MCF 10A (cell line): ENCODE measurements at regions not wholly inside any gene's neighbourhood (a gene's known extent, or its start where the extent isn't known, plus 50 kb on each side); places are given as distances from the start of the nearest gene placed in this dataset.
A peak's percentile ranks its signal among the peaks of the same experiment; 100 is the strongest.

Source experiments
- BruUV-seq: library from RNA; stranded (reverse); fragments of 400-500 nt; replicated peaks from 2 replicates; lab custom pipeline; 2021; lab: Mats Ljungman, UMichigan
- CTCF ChIA-PET: fragments of 300-600 bp; sonication (Branson Sonifier 250); formaldehyde crosslinking; extraction: SDS; loops from one replicate; lab custom pipeline; 2021; ENCODE audit warnings: antibody characterized with exemption, inconsistent platforms; lab: Yijun Ruan, JAX
- POLR2A ChIA-PET: fragments of 300-600, 350-650 bp; sonication (Branson Sonifier 250); formaldehyde crosslinking; extraction: SDS; loops from one replicate; lab custom pipeline; 2020; ENCODE audit warnings: antibody characterized with exemption, inconsistent platforms; lab: Yijun Ruan, JAX
- DNase-seq: peaks from one replicate; pipeline ENCODE4 v3.0.0-alpha.2; 2018; ENCODE audit not compliant: unreplicated experiment
- H3K27ac Mint-ChIP-seq: one replicate; pipeline ENCODE4 v1.8.0; 2022; ENCODE audit warnings: mild to moderate bottlenecking, low read depth, mixed read lengths; ENCODE audit not compliant: unreplicated experiment
- H3K27me3 Mint-ChIP-seq: one replicate; pipeline ENCODE4 v1.8.0; 2022; ENCODE audit warnings: mixed read lengths; ENCODE audit not compliant: insufficient read depth, unreplicated experiment
- H3K36me3 Mint-ChIP-seq: one replicate; pipeline ENCODE4 v1.8.0; 2022; ENCODE audit warnings: mild to moderate bottlenecking, moderate library complexity, mixed read lengths; ENCODE audit not compliant: insufficient read depth, unreplicated experiment
- H3K4me1 Mint-ChIP-seq: one replicate; pipeline ENCODE4 v1.8.0; 2022; ENCODE audit warnings: mixed read lengths; ENCODE audit not compliant: insufficient read depth, unreplicated experiment
- H3K4me3 Mint-ChIP-seq: one replicate; pipeline ENCODE4 v1.8.0; 2022; ENCODE audit warnings: mild to moderate bottlenecking, moderate library complexity, mixed read lengths; ENCODE audit not compliant: unreplicated experiment
- H3K9me3 Mint-ChIP-seq: one replicate; pipeline ENCODE4 v1.8.0; 2022; ENCODE audit warnings: mixed read lengths; ENCODE audit not compliant: unreplicated experiment
- intact Hi-C: fragments of 100-400 bp; cut with micrococcal nuclease; formaldehyde crosslinking; loops from 2 replicates; pipeline ENCODE4 v1.14.1; 2022
- TF ChIP-seq, protein P1 (sequence below): fragments of 200-600 bp; IDR thresholded peaks from one replicate; pipeline ENCODE4 v1.8.0; 2022; ENCODE audit warnings: antibody characterized with exemption, mild to moderate bottlenecking; ENCODE audit not compliant: unreplicated experiment

GRCh38 chr2:43011158-43011491 lies 215.3 kb downstream of the ZFP36L2 start:
- intact Hi-C loops, result no loop called here
- POLR2A ChIA-PET, result interaction anchor here (0.6 to 2.4 kb wide), 17 partner anchors 13 to 530 kb away, joined by 3 to 25 read pairs (median 3); no protein-coding TSS in a partner anchor
- Mint-ChIP-seq H3K9me3 (no peaks in the 10 kb centered on the region), H3K36me3 (peaks cover 22% of the 10 kb centered on the region), H3K27ac (peak overlapping the region; percentile 26), H3K27me3 (no peaks in the 10 kb centered on the region), H3K4me1 (peaks cover 28% of the 10 kb centered on the region), H3K4me3 (no peak overlapping the region)
- CTCF ChIA-PET, result interaction anchor here (0.6 to 2.5 kb wide), 6 partner anchors 13 to 467 kb away, joined by 3 to 11 read pairs (median 4); no protein-coding TSS in a partner anchor
- DNase-seq, result no peak
- BruUV-seq, result no TSS peak
- TF ChIP-seq, protein P1, sequence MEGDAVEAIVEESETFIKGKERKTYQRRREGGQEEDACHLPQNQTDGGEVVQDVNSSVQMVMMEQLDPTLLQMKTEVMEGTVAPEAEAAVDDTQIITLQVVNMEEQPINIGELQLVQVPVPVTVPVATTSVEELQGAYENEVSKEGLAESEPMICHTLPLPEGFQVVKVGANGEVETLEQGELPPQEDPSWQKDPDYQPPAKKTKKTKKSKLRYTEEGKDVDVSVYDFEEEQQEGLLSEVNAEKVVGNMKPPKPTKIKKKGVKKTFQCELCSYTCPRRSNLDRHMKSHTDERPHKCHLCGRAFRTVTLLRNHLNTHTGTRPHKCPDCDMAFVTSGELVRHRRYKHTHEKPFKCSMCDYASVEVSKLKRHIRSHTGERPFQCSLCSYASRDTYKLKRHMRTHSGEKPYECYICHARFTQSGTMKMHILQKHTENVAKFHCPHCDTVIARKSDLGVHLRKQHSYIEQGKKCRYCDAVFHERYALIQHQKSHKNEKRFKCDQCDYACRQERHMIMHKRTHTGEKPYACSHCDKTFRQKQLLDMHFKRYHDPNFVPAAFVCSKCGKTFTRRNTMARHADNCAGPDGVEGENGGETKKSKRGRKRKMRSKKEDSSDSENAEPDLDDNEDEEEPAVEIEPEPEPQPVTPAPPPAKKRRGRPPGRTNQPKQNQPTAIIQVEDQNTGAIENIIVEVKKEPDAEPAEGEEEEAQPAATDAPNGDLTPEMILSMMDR, result no peak

GRCh38 chr2:43010438-43011157 lies 215.8 kb downstream of the ZFP36L2 start:
- H3K36me3 Mint-ChIP-seq, result peaks cover 22% of the 10 kb centered on the region
- intact Hi-C loops, result no loop called here
- no peak overlapping the region for H3K4me3 Mint-ChIP-seq
- TF ChIP-seq, protein P1, result no peak
- no TSS peak for BruUV-seq
- ChIA-PET POLR2A (interaction anchor here (0.6 to 2.4 kb wide), 21 partner anchors 8 to 531 kb away, joined by 3 to 25 read pairs (median 3); no protein-coding TSS in a partner anchor), CTCF (interaction anchor here (0.6 to 2.5 kb wide), 8 partner anchors 9 to 467 kb away, joined by 3 to 11 read pairs (median 4); no protein-coding TSS in a partner anchor)
- peak overlapping the region; percentile 26 for H3K27ac Mint-ChIP-seq
- peak; percentile 68 for DNase-seq
- no peaks in the 10 kb centered on the region for H3K9me3 Mint-ChIP-seq
- H3K4me1 Mint-ChIP-seq, result peaks cover 28% of the 10 kb centered on the region
- H3K27me3 Mint-ChIP-seq, result no peaks in the 10 kb centered on the region

- POLR2A ChIA-PET, result interaction anchor here (0.9 to 2.5 kb wide), 5 partner anchors 9 to 217 kb away, joined by 3 to 25 read pairs (median 5); no protein-coding TSS in a partner anchor
- TF ChIP-seq, protein P1, result no peak
- DNase-seq, result no peak
- intact Hi-C loops, result no loop called here
- H3K9me3 Mint-ChIP-seq, result no peaks in the 10 kb centered on the region
- peaks cover 17% of the 10 kb centered on the region for H3K36me3 Mint-ChIP-seq
- BruUV-seq, result no TSS peak
- peaks cover 18% of the 10 kb centered on the region for H3K4me1 Mint-ChIP-seq
- no peak overlapping the region for H3K4me3 Mint-ChIP-seq
- CTCF ChIA-PET, result interaction anchor here (0.6 to 2.5 kb wide), 7 partner anchors 10 to 219 kb away, joined by 3 to 11 read pairs (median 5); no protein-coding TSS in a partner anchor
- no peaks in the 10 kb centered on the region for H3K27me3 Mint-ChIP-seq
- no peak overlapping the region for H3K27ac Mint-ChIP-seq
Observed at GRCh38 chr2:43009448-43009847, 217.0 kb downstream of the ZFP36L2 start.

GRCh38 chr2:43008388-43008787 lies 216.0 kb upstream of the HAAO start:
- peaks cover 15% of the 10 kb centered on the region for H3K4me1 Mint-ChIP-seq

More at GRCh38 chr2:43008388-43008787, 216.0 kb upstream of the HAAO start:
- no TSS peak for BruUV-seq
- Mint-ChIP-seq H3K27ac (no peak overlapping the region), H3K27me3 (no peaks in the 10 kb centered on the region), H3K9me3 (no peaks in the 10 kb centered on the region), H3K36me3 (peaks cover 17% of the 10 kb centered on the region), H3K4me3 (no peak overlapping the region)
- ChIA-PET CTCF (interaction anchor here (0.5 to 1.2 kb wide), 4 partner anchors 9 to 221 kb away, joined by 3 to 5 read pairs (median 3); no protein-coding TSS in a partner anchor), POLR2A (interaction anchor here (2.5 kb wide), 1 partner anchor 21 kb away, joined by 10 read pairs; no protein-coding TSS in a partner anchor)
- TF ChIP-seq, protein P1, result no peak
- DNase-seq, result no peak
- intact Hi-C loops, result no loop called here
